Upper lobe of left lung (tissue), 6 donors: ENCODE measurements at regions not wholly inside any gene's neighbourhood (a gene's known extent, or its start where the extent isn't known, plus 50 kb on each side); places are given as distances from the start of the nearest gene placed in this dataset.
"Not testable (repeated sequence)": the region's sequence is repeated elsewhere in the genome, so short reads cannot be mapped to it uniquely, and the experiment has no call there.

ENCODE experiments used
- ATAC-seq, 2 donors: fragments of 200-7000 bp; cut with Tn5 transposase; one replicate each; pipeline ENCODE4 v1.9.1; 2022; ENCODE audit warnings: mild to moderate bottlenecking in 2 of 2, moderate library complexity in 2 of 2; ENCODE audit not compliant: low FRiP score in 2 of 2
- DNase-seq, 2 donors: peaks; one replicate each; pipeline ENCODE4 v3.0.0-alpha.2; 2019 to 2020
- H3K27ac ChIP-seq, 4 donors: fragments of 200-600 bp; sonication (generic); one replicate each; pipeline ENCODE4 v1.5.1; 2016 to 2019
- H3K27me3 ChIP-seq, 4 donors: fragments of 200-600 bp; sonication (generic); one replicate each; pipeline ENCODE4 v1.5.1; 2017 to 2019
- H3K36me3 ChIP-seq, 4 donors: fragments of 200-600 bp; sonication (generic); one replicate each; pipeline ENCODE4 v1.5.1; 2016 to 2019
- H3K4me1 ChIP-seq, 4 donors: fragments of 200-600 bp; sonication (generic); one replicate each; pipeline ENCODE4 v1.5.1; 2018 to 2019
- H3K4me3 ChIP-seq, 4 donors: fragments of 200-600 bp; sonication (generic); one replicate each; pipeline ENCODE4 v1.5.1; 2017 to 2019; ENCODE audit warnings: mild to moderate bottlenecking in 2 of 4, moderate library complexity in 1 of 4
- H3K9me3 ChIP-seq, 4 donors: fragments of 200-600 bp; sonication (generic); one replicate each; pipeline ENCODE4 v1.5.1; 2018 to 2019
- EP300 ChIP-seq, 4 donors: sonication (generic); formaldehyde crosslinking; IDR thresholded peaks; one replicate each; pipeline ENCODE4 v1.5.1; 2017; ENCODE audit warnings: antibody characterized with exemption in 4 of 4, control low read depth in 2 of 4
- POLR2A ChIP-seq, 4 donors: fragments of 450-650 bp; IDR thresholded peaks; one replicate each; pipeline ENCODE4 v1.5.1; 2016 to 2017; ENCODE audit warnings: antibody characterized with exemption in 4 of 4, mild to moderate bottlenecking in 2 of 4
- POLR2AphosphoS5 ChIP-seq, 2 donors: sonication (generic); formaldehyde crosslinking; IDR thresholded peaks; one replicate each; pipeline ENCODE4 v1.5.1; 2017; ENCODE audit warnings: antibody characterized with exemption in 2 of 2
- whole genome bisulfite sequencing, 2 donors: methylation state at CpG; one replicate each; pipeline ENCODE4 v1.1.5; 2017 to 2018; 5-methylcytosine and 5-hydroxymethylcytosine counted together
- TF ChIP-seq, protein P1 (sequence below), 6 experiments: fragments of 450-650 bp in 4 of 6; fragments of 200-600 bp in 2 of 6; sonication (generic) in 2 of 6; IDR thresholded peaks; one replicate each; pipeline ENCODE4 v1.5.1; 2016 to 2019; ENCODE audit warnings: antibody characterized with exemption in 6 of 6
- donor health status: DM: no; HTN: no; CAD: no; lungs with moderate emphysema.
- donor health status: DM: no; HTN: yes; CAD: no; lungs with severe emphysema.

DNA sequence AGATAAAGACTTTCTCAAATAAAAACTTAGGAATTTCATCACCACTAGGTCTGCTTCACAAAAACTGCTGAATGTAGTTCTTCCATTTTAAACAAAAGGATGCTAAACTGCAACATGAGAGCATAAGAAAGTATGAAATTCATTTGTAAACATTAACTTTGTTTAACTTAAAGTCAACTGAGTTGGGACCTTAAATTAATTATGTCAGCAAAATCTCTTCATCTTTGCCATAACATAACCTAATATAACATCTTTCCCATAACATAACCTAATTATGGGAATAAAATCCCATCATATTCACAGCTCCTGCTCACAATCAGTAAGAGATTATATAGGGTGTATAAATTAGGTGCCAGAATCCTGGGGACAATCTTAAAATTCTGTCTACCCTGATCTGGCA lies 78.8 kb upstream of the PCSK5 start:
- ATAC-seq: no peak
- no peak for DNase-seq

GRCh38 chr9:75812141-75812540 lies 78.3 kb upstream of the PCSK5 start:
- no peak for ATAC-seq
- H3K27me3 ChIP-seq: no peaks in the 10 kb centered on the region
- TF ChIP-seq POLR2AphosphoS5 (IDR thresholded peaks at IDR 0.05): no peak
- no peak for TF ChIP-seq EP300 (IDR thresholded peaks at IDR 0.05)
- TF ChIP-seq POLR2A (IDR thresholded peaks at IDR 0.05): no peak
- TF ChIP-seq, protein P1, sequence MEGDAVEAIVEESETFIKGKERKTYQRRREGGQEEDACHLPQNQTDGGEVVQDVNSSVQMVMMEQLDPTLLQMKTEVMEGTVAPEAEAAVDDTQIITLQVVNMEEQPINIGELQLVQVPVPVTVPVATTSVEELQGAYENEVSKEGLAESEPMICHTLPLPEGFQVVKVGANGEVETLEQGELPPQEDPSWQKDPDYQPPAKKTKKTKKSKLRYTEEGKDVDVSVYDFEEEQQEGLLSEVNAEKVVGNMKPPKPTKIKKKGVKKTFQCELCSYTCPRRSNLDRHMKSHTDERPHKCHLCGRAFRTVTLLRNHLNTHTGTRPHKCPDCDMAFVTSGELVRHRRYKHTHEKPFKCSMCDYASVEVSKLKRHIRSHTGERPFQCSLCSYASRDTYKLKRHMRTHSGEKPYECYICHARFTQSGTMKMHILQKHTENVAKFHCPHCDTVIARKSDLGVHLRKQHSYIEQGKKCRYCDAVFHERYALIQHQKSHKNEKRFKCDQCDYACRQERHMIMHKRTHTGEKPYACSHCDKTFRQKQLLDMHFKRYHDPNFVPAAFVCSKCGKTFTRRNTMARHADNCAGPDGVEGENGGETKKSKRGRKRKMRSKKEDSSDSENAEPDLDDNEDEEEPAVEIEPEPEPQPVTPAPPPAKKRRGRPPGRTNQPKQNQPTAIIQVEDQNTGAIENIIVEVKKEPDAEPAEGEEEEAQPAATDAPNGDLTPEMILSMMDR (IDR thresholded peaks at IDR 0.05): no peak
- H3K4me3 ChIP-seq: no peak overlapping the region
- no peak for DNase-seq
- WGBS, 2 donors: 45 to 55% methylated on average over 2 of the region's 2 CpGs
- no peaks in the 10 kb centered on the region for H3K36me3 ChIP-seq
- H3K27ac ChIP-seq: no peak overlapping the region
- no peaks in the 10 kb centered on the region for H3K4me1 ChIP-seq
- H3K9me3 ChIP-seq: peaks cover 0 to 14% (median 5%) of the 10 kb centered on the region in 4 donors

More for the DNA sequence above, 78.8 kb upstream of the PCSK5 start:
- Histone ChIP-seq H3K36me3 (no peaks in the 10 kb centered on the region), H3K9me3 (peaks cover 0 to 14% (median 5%) of the 10 kb centered on the region in 4 donors), H3K4me1 (no peaks in the 10 kb centered on the region), H3K4me3 (no peak overlapping the region), H3K27me3 (no peaks in the 10 kb centered on the region), H3K27ac (no peak overlapping the region)
- TF ChIP-seq POLR2A (IDR thresholded peaks at IDR 0.05) (no peak), EP300 (IDR thresholded peaks at IDR 0.05) (no peak), POLR2AphosphoS5 (IDR thresholded peaks at IDR 0.05) (no peak)
- TF ChIP-seq, protein P1 (IDR thresholded peaks at IDR 0.05): no peak

DNA sequence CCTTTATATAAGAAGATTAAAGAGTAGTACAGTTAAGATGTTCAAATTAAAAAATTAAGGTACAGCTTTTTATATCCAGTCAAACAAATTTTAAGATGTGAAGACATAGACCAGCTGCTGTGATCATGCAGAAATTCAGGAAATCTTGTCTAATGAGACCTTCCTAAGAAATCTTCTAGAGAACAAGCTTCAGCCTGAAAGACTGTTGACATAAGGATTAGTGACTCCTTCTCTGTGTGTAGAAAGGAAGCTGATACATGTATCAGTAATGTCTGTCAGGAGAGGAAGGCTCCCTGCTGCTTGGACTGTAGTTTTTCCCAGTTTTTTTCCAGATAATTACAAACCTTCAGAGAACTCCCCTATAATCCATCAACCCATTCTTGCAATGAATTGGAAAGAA lies 75.8 kb upstream of the PCSK5 start:
- Histone ChIP-seq H3K9me3 (peaks cover 0 to 14% (median 5%) of the 10 kb centered on the region in 4 donors), H3K27ac (no peak overlapping the region), H3K36me3 (no peaks in the 10 kb centered on the region), H3K4me1 (no peaks in the 10 kb centered on the region), H3K4me3 (no peak overlapping the region), H3K27me3 (no peaks in the 10 kb centered on the region)
- ATAC-seq (no peak), DNase-seq (no peak)
- TF ChIP-seq, protein P1 (IDR thresholded peaks at IDR 0.05): no peak
- TF ChIP-seq POLR2A (IDR thresholded peaks at IDR 0.05): no peak
- no peak for TF ChIP-seq EP300 (IDR thresholded peaks at IDR 0.05)
- TF ChIP-seq POLR2AphosphoS5 (IDR thresholded peaks at IDR 0.05): no peak

- H3K27ac ChIP-seq, H3K27me3 ChIP-seq, DNase-seq, H3K4me1 ChIP-seq, H3K9me3 ChIP-seq, H3K36me3 ChIP-seq, ATAC-seq, H3K4me3 ChIP-seq: not testable (repeated sequence)
- 83 to 86% methylated on average over 2 of the region's 2 CpGs for WGBS, 2 donors
Measured at GRCh38 chr9:75820471-75821115, 69.9 kb upstream of the PCSK5 start.

DNA sequence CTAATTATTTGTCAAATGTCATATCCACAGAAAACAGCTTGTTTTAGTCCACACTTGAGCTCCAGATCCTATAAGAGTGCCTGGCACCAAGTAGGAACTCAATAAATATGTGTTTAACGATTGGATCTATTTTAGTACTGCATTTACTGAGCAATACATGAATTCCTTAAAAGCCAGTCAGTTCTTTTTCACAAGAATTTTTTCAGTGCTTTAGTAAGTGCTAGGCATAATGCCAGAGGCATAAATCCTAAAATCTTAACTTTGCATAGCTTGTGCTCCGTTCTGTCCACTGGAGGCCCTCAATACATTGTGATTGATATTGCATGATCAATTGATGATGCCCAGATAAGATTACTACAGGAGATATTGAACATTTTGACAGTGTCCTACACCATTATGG lies 67.3 kb upstream of the PCSK5 start:
- H3K36me3 ChIP-seq: no peaks in the 10 kb centered on the region
- no peak for DNase-seq
- H3K4me1 ChIP-seq: peaks cover 0 to 4% (median 0%) of the 10 kb centered on the region in 4 donors
- no peak overlapping the region for H3K4me3 ChIP-seq
- 59 to 83% methylated on average over 2 of the region's 2 CpGs for WGBS, 2 donors
- no peaks in the 10 kb centered on the region for H3K9me3 ChIP-seq
- TF ChIP-seq, protein P1 (IDR thresholded peaks at IDR 0.05): no peak
- TF ChIP-seq POLR2A (IDR thresholded peaks at IDR 0.05) (no peak), EP300 (IDR thresholded peaks at IDR 0.05) (no peak), POLR2AphosphoS5 (IDR thresholded peaks at IDR 0.05) (no peak)
- no peak for ATAC-seq
- H3K27me3 ChIP-seq: no peaks in the 10 kb centered on the region
- H3K27ac ChIP-seq: no peak overlapping the region
